ENCODE measurements at regions not wholly inside any gene's neighbourhood (a gene's known extent, or its start where the extent isn't known, plus 50 kb on each side); places are given as distances from the start of the nearest gene placed in this dataset.
A peak's percentile ranks its signal among the peaks of the same experiment; 100 is the strongest.

DNA sequence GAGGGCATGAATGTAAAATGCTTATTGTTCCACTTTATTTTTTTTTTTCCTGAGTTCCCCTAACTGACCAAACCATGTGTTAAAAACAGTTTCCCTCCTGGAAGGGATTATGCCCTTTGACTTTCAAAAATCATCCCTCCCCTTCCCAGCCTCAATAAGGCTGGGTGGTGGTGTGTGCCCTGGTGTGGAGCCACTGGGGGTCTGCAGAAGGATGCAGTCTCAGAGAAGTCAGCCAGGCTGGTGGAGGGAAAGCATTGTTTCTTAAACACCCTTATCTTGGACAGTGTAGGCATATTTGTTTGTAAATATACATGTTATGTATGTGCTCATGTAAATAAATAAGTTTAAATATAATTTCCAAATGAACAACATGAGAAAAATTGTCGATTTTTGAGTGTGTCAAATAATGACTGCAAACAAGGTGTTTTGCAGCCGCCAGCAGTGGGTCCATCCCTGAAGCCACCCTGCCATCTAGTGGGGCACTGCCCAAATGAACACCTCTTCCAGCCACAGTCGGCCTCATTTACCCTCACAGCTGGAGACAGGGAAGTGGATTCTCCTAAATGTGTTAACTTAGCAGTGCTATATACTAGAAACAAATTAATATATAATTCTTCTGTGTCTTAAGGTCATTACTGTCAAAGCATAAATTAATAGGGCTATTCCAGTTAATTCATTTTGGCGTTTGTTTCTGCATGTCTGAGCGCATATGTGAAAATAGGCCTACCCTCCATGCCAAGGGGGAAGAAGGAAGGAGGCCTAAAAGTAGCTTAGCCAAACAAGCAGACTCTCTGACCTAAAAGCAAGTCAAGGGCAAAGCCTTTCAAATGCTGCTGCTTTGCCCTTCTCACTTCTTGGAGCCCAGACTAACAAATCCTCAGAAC is 209.6 kb upstream of the PIK3C3 start:
- 36 to 39% (median 39%) methylated on average over 5 of the region's 5 CpGs for WGBS, 4 donors
- intact Hi-C loops (cut with DNase I) = loop anchor here in 1 of 10 donors (5.0 to 10.0 kb wide), 2 partner anchors 353 to 811 kb away; no protein-coding TSS in a partner anchor
- Histone ChIP-seq H3K27ac (no peak overlapping the region), H3K4me3 (no peak overlapping the region), H3K9me3 (no peaks in the 10 kb centered on the region), H3K36me3 (no peaks in the 10 kb centered on the region), H3K27me3 (no peaks in the 10 kb centered on the region), H3K4me1 (no peaks in the 10 kb centered on the region)
- ATAC-seq (peak; percentile 53 to 75 (median 65)), DNase-seq (peak; percentile 11 to 60 (median 25))
- TF ChIP-seq, protein P1, sequence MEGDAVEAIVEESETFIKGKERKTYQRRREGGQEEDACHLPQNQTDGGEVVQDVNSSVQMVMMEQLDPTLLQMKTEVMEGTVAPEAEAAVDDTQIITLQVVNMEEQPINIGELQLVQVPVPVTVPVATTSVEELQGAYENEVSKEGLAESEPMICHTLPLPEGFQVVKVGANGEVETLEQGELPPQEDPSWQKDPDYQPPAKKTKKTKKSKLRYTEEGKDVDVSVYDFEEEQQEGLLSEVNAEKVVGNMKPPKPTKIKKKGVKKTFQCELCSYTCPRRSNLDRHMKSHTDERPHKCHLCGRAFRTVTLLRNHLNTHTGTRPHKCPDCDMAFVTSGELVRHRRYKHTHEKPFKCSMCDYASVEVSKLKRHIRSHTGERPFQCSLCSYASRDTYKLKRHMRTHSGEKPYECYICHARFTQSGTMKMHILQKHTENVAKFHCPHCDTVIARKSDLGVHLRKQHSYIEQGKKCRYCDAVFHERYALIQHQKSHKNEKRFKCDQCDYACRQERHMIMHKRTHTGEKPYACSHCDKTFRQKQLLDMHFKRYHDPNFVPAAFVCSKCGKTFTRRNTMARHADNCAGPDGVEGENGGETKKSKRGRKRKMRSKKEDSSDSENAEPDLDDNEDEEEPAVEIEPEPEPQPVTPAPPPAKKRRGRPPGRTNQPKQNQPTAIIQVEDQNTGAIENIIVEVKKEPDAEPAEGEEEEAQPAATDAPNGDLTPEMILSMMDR (IDR thresholded peaks at IDR 0.05) = peak; percentile 25 to 66 (median 56)
- TF ChIP-seq POLR2A (IDR thresholded peaks at IDR 0.05) = no peak

DNA sequence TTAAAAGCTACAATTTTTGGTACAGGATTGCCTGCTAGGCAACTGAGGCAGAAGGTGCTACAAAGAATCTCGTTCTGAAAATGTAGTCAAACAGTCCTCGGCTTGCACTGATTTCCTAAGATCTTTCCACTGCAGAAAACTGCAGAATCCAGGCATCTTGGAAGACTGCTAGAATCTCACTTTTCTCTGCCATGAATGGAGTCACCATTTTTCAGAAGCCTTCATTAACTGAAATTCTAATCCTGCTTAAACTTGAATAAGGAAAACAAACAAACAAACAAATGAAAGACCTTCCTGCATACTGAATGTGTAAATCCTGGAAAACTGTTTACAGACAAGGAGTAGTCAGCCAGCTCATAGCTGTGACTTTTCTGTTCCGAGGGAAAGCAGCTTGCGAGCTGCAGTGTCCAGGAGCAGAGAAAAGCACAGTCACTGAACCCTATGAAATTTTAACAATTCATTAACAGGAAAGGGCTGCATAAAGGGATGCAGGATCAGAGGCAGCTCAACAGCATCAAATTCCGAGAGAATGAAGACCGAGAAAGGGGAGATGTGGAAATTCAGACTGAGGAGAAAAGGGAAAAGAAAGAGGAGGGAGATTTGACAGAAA is 210.5 kb upstream of the PIK3C3 start:
- H3K27me3 ChIP-seq = no peaks in the 10 kb centered on the region
- TF ChIP-seq, protein P1 (IDR thresholded peaks at IDR 0.05) = no peak
- TF ChIP-seq POLR2A (IDR thresholded peaks at IDR 0.05) = no peak
- H3K36me3 ChIP-seq = no peaks in the 10 kb centered on the region
- H3K4me3 ChIP-seq = no peak overlapping the region
- intact Hi-C loops (cut with DNase I) = loop anchor here in 1 of 10 donors (5.0 to 10.0 kb wide), 2 partner anchors 352 to 810 kb away; no protein-coding TSS in a partner anchor
- H3K27ac ChIP-seq = no peak overlapping the region
- 42 to 56% (median 52%) methylated on average over 6 of the region's 6 CpGs for WGBS, 4 donors
- H3K4me1 ChIP-seq = no peaks in the 10 kb centered on the region
- DNase-seq = no peak
- ATAC-seq = no peak
- H3K9me3 ChIP-seq = no peaks in the 10 kb centered on the region

DNA sequence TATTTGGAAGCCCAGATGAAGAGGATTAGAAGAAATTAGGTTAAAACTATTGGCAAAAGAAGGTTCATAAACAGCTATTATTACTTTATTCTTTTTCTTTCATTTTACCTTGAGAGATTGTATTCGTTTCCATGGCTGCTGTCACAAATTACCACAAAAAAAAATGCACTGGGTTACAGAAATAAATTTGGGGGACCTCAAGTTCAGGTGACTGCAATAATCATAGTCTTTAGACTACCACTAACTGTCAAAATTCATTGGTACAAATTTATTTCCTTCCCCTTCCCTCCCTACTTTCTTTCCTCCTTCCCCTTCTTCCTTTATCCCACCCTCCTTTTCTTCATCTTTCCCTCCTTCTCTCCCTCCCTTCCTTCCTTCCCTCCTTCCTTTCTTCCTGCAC is 217.8 kb upstream of the PIK3C3 start:
- DNase-seq (no peak), ATAC-seq (no peak)
- no peaks in the 10 kb centered on the region for H3K4me1 ChIP-seq
- no peak overlapping the region for H3K27ac ChIP-seq
- no peaks in the 10 kb centered on the region for H3K36me3 ChIP-seq
- intact Hi-C loops (cut with DNase I) = no loop called here
- no peak for TF ChIP-seq POLR2A (IDR thresholded peaks at IDR 0.05)
- TF ChIP-seq, protein P1 (IDR thresholded peaks at IDR 0.05) = no peak
- no peaks in the 10 kb centered on the region for H3K27me3 ChIP-seq
- WGBS, 4 donors = 79 to 98% (median 95%) methylated on average over 1 of the region's 1 CpG
- no peak overlapping the region for H3K4me3 ChIP-seq
- peaks cover 0 to 2% (median 0%) of the 10 kb centered on the region in 12 donors for H3K9me3 ChIP-seq

DNA sequence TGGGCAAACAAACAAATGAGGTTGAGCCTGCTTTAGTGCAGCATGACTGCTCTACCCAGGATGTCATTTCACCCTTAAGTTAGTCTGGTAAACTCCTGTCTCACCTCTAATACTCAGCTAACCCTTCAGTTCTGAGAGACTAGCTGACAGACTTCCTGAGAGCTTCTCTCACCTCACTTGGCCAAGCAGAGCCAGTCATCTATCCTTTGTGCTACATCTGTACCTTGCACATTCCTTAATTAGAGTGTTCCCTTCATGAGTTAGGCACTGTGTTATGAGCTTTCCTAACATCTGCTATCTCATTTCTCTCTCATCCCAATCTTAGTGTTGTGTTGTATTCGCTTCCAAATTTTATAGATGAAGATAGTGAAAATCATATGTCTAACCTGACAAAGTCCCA is 220.1 kb upstream of the PIK3C3 start:
- DNase-seq = no peak
- no peaks in the 10 kb centered on the region for H3K36me3 ChIP-seq
- WGBS, 4 donors = 89 to 91% (median 90%) methylated on average over 1 of the region's 1 CpG
- TF ChIP-seq, protein P1 (IDR thresholded peaks at IDR 0.05) = no peak
- no peak for TF ChIP-seq POLR2A (IDR thresholded peaks at IDR 0.05)
- H3K27ac ChIP-seq = no peak overlapping the region
- H3K4me3 ChIP-seq = no peak overlapping the region
- H3K4me1 ChIP-seq = no peaks in the 10 kb centered on the region
- H3K27me3 ChIP-seq = no peaks in the 10 kb centered on the region
- intact Hi-C loops (cut with DNase I) = no loop called here
- peaks cover 0 to 2% (median 0%) of the 10 kb centered on the region in 12 donors for H3K9me3 ChIP-seq
- no peak for ATAC-seq
